Osteoblast (primary cell): ENCODE measurements at regions not wholly inside any gene's neighbourhood (a gene's known extent, or its start where the extent isn't known, plus 50 kb on each side); places are given as distances from the start of the nearest gene placed in this dataset.

Source experiments
- DNase-seq: peaks from one replicate; pipeline ENCODE4 v3.0.0; 2011; ENCODE audit warnings: low spot score, mixed read lengths; ENCODE audit not compliant: insufficient read length; ENCODE audit errors: missing footprints
- H2AFZ ChIP-seq: 2 replicates; pipeline ENCODE4 v1.6.0; 2011; ENCODE audit warnings: mild to moderate bottlenecking, low read length
- H3K27ac ChIP-seq: 2 replicates; pipeline ENCODE4 v1.5.1; 2011; ENCODE audit warnings: mild to moderate bottlenecking, low read depth, low read length, moderate library complexity
- H3K27me3 ChIP-seq: 2 replicates; pipeline ENCODE4 v1.6.0; 2012; ENCODE audit warnings: mild to moderate bottlenecking, control low read depth, inconsistent platforms, low read length, moderate library complexity; ENCODE audit not compliant: insufficient read depth
- H3K36me3 ChIP-seq: 2 replicates; pipeline ENCODE4 v1.5.1; 2011; ENCODE audit warnings: mild to moderate bottlenecking, low read length, control low read depth, moderate library complexity; ENCODE audit not compliant: insufficient read depth
- H3K4me1 ChIP-seq: 2 replicates; pipeline ENCODE4 v1.5.1; 2011; ENCODE audit warnings: mild to moderate bottlenecking, low read length, control low read depth, moderate library complexity; ENCODE audit not compliant: insufficient read depth
- H3K4me2 ChIP-seq: 2 replicates; pipeline ENCODE4 v1.6.0; 2011; ENCODE audit warnings: mild to moderate bottlenecking, low read length; ENCODE audit not compliant: insufficient read depth
- H3K4me3 ChIP-seq: fragments of 200-600 bp; sonication (generic); 3 replicates; pipeline ENCODE4 v1.5.1; 2012; ENCODE audit warnings: mild to moderate bottlenecking, low read length, inconsistent platforms; ENCODE audit not compliant: insufficient read depth
- H3K79me2 ChIP-seq: 2 replicates; pipeline ENCODE4 v1.6.0; 2012; ENCODE audit warnings: mild to moderate bottlenecking, low read length, control low read depth, inconsistent platforms; ENCODE audit not compliant: insufficient read depth
- H3K9me3 ChIP-seq: 2 replicates; pipeline ENCODE4 v1.5.1; 2011; ENCODE audit warnings: low read depth, low read length, control low read depth
- H4K20me1 ChIP-seq: 2 replicates; pipeline ENCODE4 v1.6.0; 2012; ENCODE audit warnings: mild to moderate bottlenecking, low read length, control low read depth; ENCODE audit not compliant: insufficient read depth
- CTCF ChIP-seq: IDR thresholded peaks from 2 replicates; pipeline ENCODE4 v1.5.1; 2011; ENCODE audit warnings: mild to moderate bottlenecking, low read depth, low read length, moderate library complexity; ENCODE audit errors: extremely low read depth

GRCh38 chr18:39347701-39348100 is 1782.1 kb upstream of the CELF4 start:
- no peaks in the 10 kb centered on the region for H3K27me3 ChIP-seq
- H2AFZ ChIP-seq, result no peak overlapping the region
- H3K36me3 ChIP-seq, result no peaks in the 10 kb centered on the region
- H3K79me2 ChIP-seq, result no peaks in the 10 kb centered on the region
- no peaks in the 10 kb centered on the region for H4K20me1 ChIP-seq
- no peak overlapping the region for H3K4me2 ChIP-seq
- no peak overlapping the region for H3K27ac ChIP-seq
- no peak for DNase-seq
- no peak overlapping the region for H3K4me3 ChIP-seq
- no peaks in the 10 kb centered on the region for H3K9me3 ChIP-seq
- H3K4me1 ChIP-seq, result no peaks in the 10 kb centered on the region
- no peak for TF ChIP-seq CTCF

- H3K4me3 ChIP-seq, result no peak overlapping the region
- no peaks in the 10 kb centered on the region for H3K36me3 ChIP-seq
- H3K27me3 ChIP-seq, result no peaks in the 10 kb centered on the region
- no peak for TF ChIP-seq CTCF
- no peaks in the 10 kb centered on the region for H3K9me3 ChIP-seq
- H4K20me1 ChIP-seq, result no peaks in the 10 kb centered on the region
- H3K4me2 ChIP-seq, result no peak overlapping the region
- H3K79me2 ChIP-seq, result no peaks in the 10 kb centered on the region
- no peak overlapping the region for H2AFZ ChIP-seq
- no peak for DNase-seq
- H3K4me1 ChIP-seq, result no peaks in the 10 kb centered on the region
- H3K27ac ChIP-seq, result no peak overlapping the region
These were observed 1781.3 kb upstream of the CELF4 start for GRCh38 chr18:39346916-39347315.

GRCh38 chr18:39345321-39345720 is 1779.7 kb upstream of the CELF4 start:
- no peak overlapping the region for H2AFZ ChIP-seq
- no peaks in the 10 kb centered on the region for H3K27me3 ChIP-seq
- no peak overlapping the region for H3K4me3 ChIP-seq
- H3K9me3 ChIP-seq, result no peaks in the 10 kb centered on the region
- no peaks in the 10 kb centered on the region for H4K20me1 ChIP-seq
- H3K36me3 ChIP-seq, result no peaks in the 10 kb centered on the region
- no peak overlapping the region for H3K27ac ChIP-seq
- H3K4me2 ChIP-seq, result no peak overlapping the region
- TF ChIP-seq CTCF, result no peak
- H3K79me2 ChIP-seq, result no peaks in the 10 kb centered on the region
- DNase-seq, result no peak
- no peaks in the 10 kb centered on the region for H3K4me1 ChIP-seq

DNA sequence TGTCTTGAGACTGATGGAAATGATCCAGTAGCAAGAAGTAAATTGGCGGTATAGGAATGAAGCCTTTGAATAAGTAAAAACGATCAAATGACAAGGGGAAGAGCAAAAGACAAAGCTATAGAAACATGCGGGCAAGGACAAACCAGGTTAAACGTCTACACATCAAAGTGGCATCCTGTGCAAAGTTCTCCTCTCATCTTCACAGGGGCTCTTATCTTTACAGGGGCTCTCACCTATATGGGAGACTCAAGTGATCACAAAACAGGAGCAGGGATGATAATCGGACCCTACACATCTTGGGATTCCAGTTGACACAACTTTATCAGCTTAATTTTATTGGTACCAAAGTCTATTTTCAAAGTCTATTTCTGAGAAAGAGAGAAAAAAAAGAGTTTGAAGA is 1778.9 kb upstream of the CELF4 start:
- no peaks in the 10 kb centered on the region for H3K79me2 ChIP-seq
- no peak overlapping the region for H2AFZ ChIP-seq
- no peak for DNase-seq
- H3K4me2 ChIP-seq, result no peak overlapping the region
- H3K4me1 ChIP-seq, result no peaks in the 10 kb centered on the region
- no peaks in the 10 kb centered on the region for H3K36me3 ChIP-seq
- no peaks in the 10 kb centered on the region for H3K9me3 ChIP-seq
- H3K4me3 ChIP-seq, result no peak overlapping the region
- no peak overlapping the region for H3K27ac ChIP-seq
- no peaks in the 10 kb centered on the region for H3K27me3 ChIP-seq
- TF ChIP-seq CTCF, result no peak
- no peaks in the 10 kb centered on the region for H4K20me1 ChIP-seq
